Stimulated activated CD4-positive, alpha-beta T cell treated with anti-CD3 and anti-CD28 coated beads, Interleukin-4, amount 100 ng/mL, for 24 hours (primary cell): ENCODE measurements at regions not wholly inside any gene's neighbourhood (a gene's known extent, or its start where the extent isn't known, plus 50 kb on each side); places are given as distances from the start of the nearest gene placed in this dataset.

ENCODE experiments used
- DNase-seq: peaks from one replicate; pipeline ENCODE4 v3.0.0-alpha.2; 2020

DNA sequence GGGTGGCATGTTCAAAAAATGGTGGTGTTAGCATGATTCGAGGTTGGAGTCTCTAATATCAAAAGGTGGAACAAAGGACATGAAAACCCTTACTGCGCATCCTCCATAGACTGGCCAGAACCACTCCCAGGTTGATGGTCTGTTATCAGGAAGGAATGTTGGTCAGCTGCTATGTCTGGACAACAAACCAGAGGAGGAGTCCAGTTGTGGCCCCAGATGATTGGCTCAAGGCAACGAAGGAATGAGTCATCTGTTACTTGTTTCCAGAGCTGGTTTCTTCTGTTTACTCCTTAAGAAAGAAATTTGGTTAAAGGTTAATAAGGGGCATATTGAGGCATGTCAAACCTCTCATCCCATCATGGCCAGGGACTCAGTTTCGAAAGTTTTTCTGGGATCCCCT, 56.8 kb upstream of the GRIA4 start:
- DNase-seq, result no peak

GRCh38 chr11:105548359-105548758, 61.5 kb upstream of the GRIA4 start:
- no peak for DNase-seq

- no peak for DNase-seq
These were observed 71.3 kb upstream of the GRIA4 start for GRCh38 chr11:105538588-105538987.

- no peak for DNase-seq
These were observed 72.3 kb upstream of the GRIA4 start for GRCh38 chr11:105537531-105537930.

- DNase-seq, result no peak
These were observed 85.6 kb upstream of the GRIA4 start for GRCh38 chr11:105524286-105524685.

DNA sequence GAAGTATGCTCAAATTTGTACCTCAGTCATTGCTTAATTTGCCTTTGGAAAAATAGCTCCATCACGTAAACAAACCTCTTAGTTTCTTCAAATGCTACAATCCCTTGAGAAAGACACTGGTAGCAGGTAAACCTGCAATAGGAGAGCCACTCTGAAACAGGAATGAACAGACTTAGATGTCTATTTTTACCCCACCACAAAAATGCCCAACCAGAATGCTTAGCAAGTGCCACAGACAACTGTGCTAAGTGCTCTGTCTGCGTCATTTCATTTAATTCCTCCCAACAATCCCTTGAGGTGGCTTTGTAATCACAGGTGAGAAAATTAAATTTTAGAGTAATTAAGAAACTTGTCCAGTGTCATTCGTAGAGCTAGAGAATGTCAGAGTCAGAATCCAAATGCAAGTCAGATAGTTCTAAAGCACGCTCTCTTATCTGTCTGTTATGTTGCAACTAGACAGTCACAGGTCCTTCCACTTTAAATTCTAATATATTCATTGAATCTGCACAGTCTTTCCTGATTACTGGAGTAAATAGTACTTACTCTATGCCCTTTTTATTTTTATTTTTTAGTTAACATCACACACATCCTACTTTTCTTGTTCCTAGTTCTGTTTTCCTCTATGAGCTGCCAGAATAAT, 89.0 kb upstream of the GRIA4 start:
- no peak for DNase-seq

DNA sequence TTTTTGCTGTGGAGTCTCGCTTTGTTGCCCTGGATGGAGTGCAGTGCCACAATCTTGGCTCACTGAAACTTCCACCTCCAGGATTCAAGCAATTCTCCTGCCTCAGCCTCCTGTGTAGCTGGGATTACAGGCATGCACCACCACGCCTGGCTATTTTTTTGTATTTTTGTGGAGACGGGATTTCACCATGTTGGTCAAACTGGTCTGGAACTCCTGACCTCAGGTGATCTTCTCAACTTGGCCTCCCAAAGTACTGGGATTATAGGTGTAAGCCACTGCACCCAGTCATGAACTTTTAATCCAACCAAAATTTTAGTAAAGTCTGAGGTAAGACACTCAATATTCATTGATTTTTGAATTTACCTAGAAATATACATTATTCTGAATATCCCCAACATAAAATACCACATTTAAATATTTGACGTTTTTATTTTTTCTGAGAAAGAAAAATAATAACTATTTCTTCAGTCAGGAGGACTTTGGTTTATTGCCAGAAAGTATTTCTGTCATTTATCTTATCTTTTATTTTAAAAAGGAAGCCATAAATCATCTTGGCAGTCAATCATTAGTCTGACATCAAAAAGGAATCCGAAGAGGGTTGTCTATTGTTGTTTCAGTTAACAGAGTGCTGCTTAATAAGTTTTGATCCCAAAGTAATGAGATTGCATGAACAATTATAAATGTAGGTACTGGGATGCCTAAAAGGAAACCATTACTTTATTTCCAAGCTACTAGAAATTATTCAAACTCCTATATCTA, 102.2 kb upstream of the GRIA4 start:
- DNase-seq, result no peak

GRCh38 chr11:105492010-105492409, 117.9 kb upstream of the GRIA4 start:
- no peak for DNase-seq

DNA sequence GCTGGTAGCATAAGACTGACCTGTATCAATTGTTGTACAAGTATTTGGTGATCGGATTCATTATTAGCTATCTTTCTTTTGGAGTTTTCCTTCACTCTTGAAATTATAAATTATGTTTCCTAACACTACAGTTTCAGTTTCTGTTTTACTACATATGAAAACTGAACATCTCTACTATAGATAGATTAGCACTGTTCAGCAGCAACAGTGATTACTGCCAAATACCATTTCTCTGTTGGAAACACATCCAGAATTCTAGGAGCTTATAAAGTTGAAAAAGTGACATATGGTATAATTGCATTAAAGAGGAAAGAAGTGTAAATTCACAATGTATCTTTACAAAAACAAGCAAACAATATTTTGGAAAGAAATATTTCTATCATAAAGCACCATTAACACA, 118.5 kb upstream of the GRIA4 start:
- DNase-seq, result no peak

- no peak for DNase-seq
These were observed 119.5 kb upstream of the GRIA4 start for GRCh38 chr11:105490333-105490732.

DNA sequence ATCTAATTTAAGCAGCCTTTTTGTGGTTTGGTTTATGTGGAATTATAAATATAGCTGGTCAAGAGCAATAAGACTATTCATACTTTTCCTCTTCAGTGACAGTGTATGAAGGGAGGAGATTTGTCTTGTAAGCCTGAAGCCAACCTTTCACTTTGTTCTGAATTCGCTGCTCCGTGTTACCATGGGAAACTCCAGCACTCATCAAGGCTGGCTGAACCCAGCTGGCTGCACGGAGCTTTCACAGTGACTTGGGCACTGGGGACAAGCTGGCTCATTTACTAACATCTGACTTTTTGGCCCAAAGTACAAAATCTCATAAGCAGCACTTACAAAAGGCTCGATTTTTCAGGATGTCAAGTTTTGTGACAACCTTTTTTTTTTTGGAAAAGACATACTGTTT, 120.4 kb upstream of the GRIA4 start:
- no peak for DNase-seq

- DNase-seq, result no peak
These were observed 122.9 kb upstream of the GRIA4 start for GRCh38 chr11:105486929-105487328.

GRCh38 chr11:105469931-105470330, 139.9 kb upstream of the GRIA4 start:
- no peak for DNase-seq

DNA sequence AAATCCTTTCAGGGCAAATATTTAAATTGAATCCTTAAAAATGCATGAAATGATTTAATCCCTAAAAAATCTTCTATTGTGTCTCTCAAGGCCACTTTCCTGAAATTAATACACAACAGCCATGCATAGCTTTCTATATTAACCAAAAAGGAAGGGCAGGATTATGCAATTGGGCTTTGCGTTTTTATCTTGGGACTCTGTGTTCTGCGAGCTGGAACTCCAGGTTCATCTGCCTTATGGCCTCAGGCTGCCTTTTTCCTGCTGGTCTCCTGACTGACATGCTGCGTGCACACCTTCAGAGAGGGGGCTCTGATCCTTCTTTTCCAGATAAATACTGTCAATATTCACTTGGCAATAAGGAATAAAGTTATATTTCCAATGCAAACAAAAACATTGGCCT, 141.7 kb upstream of the GRIA4 start:
- DNase-seq, result no peak

DNA sequence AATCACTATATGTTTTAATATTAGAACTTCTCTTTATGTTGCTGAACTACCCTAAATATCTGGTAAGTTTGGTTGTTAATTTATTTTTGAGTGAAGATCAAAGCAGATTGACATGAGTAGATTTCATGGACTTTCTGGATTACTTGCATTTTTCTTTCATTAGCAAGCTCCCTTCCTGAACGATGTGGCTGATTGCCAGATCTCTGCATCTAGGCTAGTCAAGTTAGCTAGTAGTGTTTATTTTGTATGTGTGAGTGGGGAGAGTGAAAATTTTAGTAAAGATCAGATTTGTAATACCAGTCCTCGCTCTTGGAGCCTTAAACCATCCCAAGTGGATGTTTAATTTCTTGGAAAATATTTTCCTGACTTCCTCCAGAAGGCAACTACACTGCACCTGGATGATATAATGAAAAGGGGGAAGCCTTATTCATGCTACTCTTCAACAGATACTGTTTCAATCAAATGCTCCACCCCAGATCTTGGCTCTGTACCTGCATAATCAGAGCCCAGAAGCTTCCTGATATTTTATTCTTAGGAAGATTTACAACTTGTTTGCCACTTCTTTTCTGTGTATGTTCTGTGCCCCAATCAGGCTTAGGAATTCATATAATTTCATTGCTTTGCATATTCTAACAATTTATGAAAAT, 143.2 kb upstream of the GRIA4 start:
- no peak for DNase-seq

DNA sequence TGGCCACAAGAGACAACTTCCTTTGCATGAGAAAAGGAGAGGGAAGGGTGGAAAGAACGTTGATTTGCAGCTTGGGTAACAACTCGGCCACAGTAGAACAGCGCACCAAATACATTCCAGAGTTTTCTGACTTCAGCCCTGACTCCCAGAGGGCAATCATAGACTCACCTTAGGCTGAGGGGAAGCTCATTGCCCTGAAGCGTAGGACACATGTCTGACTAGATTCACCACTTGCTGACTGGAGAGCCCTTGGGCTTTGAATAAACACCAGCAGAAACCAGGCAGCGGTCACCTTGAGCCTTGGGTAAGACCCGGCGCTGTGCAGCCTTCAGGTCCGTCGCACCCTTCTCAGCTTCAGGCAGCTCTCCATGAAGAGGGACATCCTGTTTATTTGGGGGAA, 151.8 kb upstream of the GRIA4 start:
- DNase-seq, result no peak

DNA sequence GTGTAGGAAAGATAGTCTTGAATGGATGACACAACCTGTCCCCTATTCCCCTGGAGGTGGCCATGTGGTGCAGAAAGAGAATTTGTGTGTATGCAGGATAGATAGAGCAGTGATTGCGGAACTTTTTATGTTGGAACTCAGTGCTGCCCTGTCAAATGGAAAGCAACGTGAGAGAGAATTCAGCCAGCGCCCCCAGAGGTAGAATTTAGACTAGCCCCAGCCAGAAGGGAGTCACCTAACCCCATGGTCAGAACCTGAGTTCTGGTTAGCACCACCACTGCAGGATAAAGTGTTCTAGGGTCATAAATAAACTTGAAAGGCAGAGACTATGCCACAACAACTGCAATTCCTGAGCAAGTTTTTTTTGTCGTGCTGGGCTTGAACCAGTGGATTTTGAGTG, 152.9 kb upstream of the GRIA4 start:
- no peak for DNase-seq

- DNase-seq, result no peak
These were observed 160.7 kb upstream of the GRIA4 start for GRCh38 chr11:105449100-105449734.

DNA sequence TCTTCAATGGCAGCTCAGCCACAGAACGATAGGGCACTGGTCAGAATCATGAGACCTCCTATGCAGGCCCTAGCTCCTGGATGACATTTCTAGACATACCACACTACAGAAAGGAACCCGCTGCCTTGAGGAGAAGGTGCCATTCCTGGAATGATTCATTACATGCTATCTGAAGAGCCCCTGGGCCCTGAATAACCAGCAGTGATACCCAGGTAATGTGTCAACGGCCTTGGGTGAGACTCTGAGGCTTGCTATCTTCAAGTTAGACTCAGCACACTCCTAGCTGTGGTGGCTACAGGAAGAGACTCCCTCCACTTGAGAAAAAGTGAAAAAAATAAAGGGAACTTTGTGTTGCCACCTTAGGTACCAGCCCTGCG, 161.2 kb upstream of the GRIA4 start:
- no peak for DNase-seq

GRCh38 chr11:105447936-105448702, 161.8 kb upstream of the GRIA4 start:
- DNase-seq, result no peak

DNA sequence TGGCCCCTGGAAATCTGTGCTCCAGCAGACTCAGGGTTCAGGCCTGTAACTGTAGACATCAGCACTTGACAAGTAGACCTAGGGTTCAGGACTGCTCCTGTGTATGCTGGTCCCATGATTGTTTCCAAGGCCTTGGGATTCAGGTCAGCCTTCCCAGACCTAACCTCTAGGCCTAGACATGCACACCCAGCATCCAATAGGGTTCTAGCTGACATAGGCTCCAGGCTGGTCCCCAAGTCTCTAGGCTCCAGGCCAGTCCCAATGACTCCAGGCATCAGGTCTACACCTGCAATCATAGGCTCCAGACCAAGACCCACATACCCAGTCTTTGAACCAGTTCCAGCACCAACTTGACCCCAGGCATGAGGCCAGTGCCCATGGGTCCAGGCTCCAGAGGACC, 166.2 kb upstream of the GRIA4 start:
- no peak for DNase-seq

DNA sequence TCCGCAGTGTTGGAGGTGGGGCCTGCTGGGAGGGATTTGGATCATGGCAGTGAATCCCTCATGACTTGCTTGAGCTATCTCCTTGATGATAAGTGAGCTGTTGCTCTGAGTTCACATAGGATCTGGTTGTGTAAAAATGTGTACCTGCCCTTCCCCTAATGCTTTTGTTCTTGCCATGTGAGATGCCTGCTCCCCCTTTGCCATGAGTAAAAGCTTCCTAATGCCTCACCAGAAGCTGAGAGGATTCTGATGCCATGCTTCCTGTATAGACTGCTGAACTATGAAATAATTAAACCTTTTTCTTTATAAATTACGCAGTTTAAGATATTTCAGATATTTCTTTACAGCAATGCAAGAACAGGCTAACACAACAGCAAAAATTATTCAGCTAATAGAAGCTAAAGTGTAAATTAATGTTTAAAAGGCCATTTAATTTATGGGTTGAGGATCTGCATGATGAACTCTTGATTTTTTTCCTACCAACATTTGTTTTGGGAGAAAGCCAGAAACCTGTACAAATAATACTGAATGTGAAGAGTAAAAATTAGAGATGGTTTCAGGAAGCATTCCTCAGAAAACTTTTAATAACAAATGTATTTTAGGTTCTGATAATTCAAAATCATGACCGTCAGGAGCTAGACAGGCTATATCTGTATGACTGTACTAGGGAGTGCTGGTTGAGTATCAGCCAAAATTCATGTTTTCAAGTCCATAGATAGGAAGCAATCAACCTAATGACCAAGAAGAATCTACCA, 177.5 kb upstream of the GRIA4 start:
- DNase-seq, result no peak
